HEK293 (cell line): ENCODE measurements at regions not wholly inside any gene's neighbourhood (a gene's known extent, or its start where the extent isn't known, plus 50 kb on each side); places are given as distances from the start of the nearest gene placed in this dataset.

Experiments used
- REPIN1 ChIP-seq: fragments of 450-650 bp; formaldehyde crosslinking; IDR thresholded peaks from 2 replicates; pipeline ENCODE4 v1.5.1; 2017; ENCODE audit warnings: missing biosample characterization, missing genetic modification characterization, low read depth
- ZSCAN23 ChIP-seq: fragments of 450-650 bp; formaldehyde crosslinking; IDR thresholded peaks from 2 replicates; pipeline ENCODE4 v1.5.1; 2016; ENCODE audit warnings: missing biosample characterization, missing genetic modification characterization
- TF ChIP-seq, protein P1 (sequence below): fragments of 450-650 bp; formaldehyde crosslinking; IDR thresholded peaks from 2 replicates; pipeline ENCODE4 v1.5.1; 2016; ENCODE audit warnings: missing biosample characterization, missing genetic modification characterization

DNA sequence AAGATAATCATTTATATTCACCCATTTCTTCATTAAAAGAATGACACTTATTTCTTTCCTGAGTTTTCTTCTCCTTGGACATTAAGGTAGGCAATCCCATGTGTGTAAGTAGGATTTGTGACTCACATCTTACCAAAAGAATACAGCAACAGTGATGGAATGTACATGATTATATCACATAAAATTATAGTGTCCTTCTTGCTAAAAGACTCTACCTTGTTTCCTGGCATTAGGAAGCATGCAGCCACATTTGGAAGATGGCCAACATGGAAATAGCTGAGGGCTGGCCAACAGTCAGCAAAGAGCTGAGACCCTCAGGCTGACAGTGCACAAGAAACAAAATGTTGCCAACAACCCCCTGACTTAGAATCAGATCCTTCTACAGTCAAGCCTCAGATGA is 327.9 kb upstream of the MARCKS start:
- TF ChIP-seq, protein P1, sequence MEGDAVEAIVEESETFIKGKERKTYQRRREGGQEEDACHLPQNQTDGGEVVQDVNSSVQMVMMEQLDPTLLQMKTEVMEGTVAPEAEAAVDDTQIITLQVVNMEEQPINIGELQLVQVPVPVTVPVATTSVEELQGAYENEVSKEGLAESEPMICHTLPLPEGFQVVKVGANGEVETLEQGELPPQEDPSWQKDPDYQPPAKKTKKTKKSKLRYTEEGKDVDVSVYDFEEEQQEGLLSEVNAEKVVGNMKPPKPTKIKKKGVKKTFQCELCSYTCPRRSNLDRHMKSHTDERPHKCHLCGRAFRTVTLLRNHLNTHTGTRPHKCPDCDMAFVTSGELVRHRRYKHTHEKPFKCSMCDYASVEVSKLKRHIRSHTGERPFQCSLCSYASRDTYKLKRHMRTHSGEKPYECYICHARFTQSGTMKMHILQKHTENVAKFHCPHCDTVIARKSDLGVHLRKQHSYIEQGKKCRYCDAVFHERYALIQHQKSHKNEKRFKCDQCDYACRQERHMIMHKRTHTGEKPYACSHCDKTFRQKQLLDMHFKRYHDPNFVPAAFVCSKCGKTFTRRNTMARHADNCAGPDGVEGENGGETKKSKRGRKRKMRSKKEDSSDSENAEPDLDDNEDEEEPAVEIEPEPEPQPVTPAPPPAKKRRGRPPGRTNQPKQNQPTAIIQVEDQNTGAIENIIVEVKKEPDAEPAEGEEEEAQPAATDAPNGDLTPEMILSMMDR (tag by site-specific recombination) = no peak
- no peak for TF ChIP-seq ZSCAN23
- no peak for TF ChIP-seq REPIN1
